Calu3 (cell line): ENCODE measurements at regions not wholly inside any gene's neighbourhood (a gene's known extent, or its start where the extent isn't known, plus 50 kb on each side); places are given as distances from the start of the nearest gene placed in this dataset.

Experiments
- BruUV-seq: library from RNA; stranded (reverse); fragments of 400-500 nt; replicated peaks from 2 replicates; lab custom pipeline; 2021; lab: Mats Ljungman, UMichigan
- CTCF ChIA-PET: fragments of 300-600 bp; sonication (Branson Sonifier 250); formaldehyde crosslinking; loops from one replicate; lab custom pipeline; 2022; ENCODE audit warnings: antibody characterized with exemption; lab: Charles Lee
- DNase-seq: peaks from one replicate; pipeline ENCODE4 v3.0.0; 2022
- H3K27ac Mint-ChIP-seq: one replicate; pipeline ENCODE4 v1.8.0; 2022; ENCODE audit warnings: mixed read lengths; ENCODE audit not compliant: unreplicated experiment
- H3K27me3 Mint-ChIP-seq: one replicate; pipeline ENCODE4 v1.8.0; 2022; ENCODE audit warnings: mixed read lengths; ENCODE audit not compliant: unreplicated experiment
- H3K36me3 Mint-ChIP-seq: one replicate; pipeline ENCODE4 v1.8.0; 2022; ENCODE audit warnings: mild to moderate bottlenecking, moderate library complexity, mixed read lengths; ENCODE audit not compliant: insufficient read depth, unreplicated experiment
- H3K4me1 Mint-ChIP-seq: one replicate; pipeline ENCODE4 v1.8.0; 2022; ENCODE audit warnings: mild to moderate bottlenecking, low read depth, mixed read lengths; ENCODE audit not compliant: unreplicated experiment
- H3K4me3 Mint-ChIP-seq: one replicate; pipeline ENCODE4 v1.8.0; 2022; ENCODE audit warnings: mild to moderate bottlenecking, low read depth, moderate library complexity, mixed read lengths; ENCODE audit not compliant: unreplicated experiment
- H3K9me3 Mint-ChIP-seq: one replicate; pipeline ENCODE4 v1.8.0; 2022; ENCODE audit warnings: low read depth, mixed read lengths; ENCODE audit not compliant: unreplicated experiment
- intact Hi-C: fragments of 100-400 bp; cut with micrococcal nuclease; formaldehyde crosslinking; loops from one replicate; pipeline ENCODE4 v1.10.0; 2022; ENCODE audit not compliant: unreplicated experiment
- TF ChIP-seq, protein P1 (sequence below): fragments of 200-600 bp; IDR thresholded peaks from one replicate; pipeline ENCODE4 v1.8.0; 2022; ENCODE audit warnings: antibody characterized with exemption; ENCODE audit not compliant: unreplicated experiment

DNA sequence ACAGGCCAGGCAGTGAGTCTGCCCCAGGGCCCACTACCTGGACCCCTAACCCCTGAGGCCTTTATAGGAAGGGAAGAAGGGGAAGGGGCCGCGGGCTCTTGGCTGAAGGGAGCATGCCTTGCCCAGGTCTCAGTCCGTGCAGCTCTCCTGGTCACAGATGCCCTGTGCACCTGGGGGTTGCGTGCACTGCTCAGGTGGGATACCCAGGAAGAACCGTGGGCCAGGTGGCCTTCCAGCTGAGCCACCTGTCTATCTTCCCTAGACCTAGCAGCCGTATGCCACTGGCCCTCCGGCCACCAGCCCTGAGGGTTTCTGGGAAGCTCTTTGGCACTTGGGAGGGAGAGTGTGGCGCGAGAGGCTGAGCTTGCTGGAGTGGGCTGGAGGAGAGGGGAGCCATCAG lies 1178.6 kb downstream of the BRD1 start:
- H3K4me3 Mint-ChIP-seq: no peak overlapping the region
- DNase-seq: no peak
- TF ChIP-seq, protein P1, sequence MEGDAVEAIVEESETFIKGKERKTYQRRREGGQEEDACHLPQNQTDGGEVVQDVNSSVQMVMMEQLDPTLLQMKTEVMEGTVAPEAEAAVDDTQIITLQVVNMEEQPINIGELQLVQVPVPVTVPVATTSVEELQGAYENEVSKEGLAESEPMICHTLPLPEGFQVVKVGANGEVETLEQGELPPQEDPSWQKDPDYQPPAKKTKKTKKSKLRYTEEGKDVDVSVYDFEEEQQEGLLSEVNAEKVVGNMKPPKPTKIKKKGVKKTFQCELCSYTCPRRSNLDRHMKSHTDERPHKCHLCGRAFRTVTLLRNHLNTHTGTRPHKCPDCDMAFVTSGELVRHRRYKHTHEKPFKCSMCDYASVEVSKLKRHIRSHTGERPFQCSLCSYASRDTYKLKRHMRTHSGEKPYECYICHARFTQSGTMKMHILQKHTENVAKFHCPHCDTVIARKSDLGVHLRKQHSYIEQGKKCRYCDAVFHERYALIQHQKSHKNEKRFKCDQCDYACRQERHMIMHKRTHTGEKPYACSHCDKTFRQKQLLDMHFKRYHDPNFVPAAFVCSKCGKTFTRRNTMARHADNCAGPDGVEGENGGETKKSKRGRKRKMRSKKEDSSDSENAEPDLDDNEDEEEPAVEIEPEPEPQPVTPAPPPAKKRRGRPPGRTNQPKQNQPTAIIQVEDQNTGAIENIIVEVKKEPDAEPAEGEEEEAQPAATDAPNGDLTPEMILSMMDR: no peak
- CTCF ChIA-PET: no interaction called here
- H3K27me3 Mint-ChIP-seq: no peaks in the 10 kb centered on the region
- no peaks in the 10 kb centered on the region for H3K36me3 Mint-ChIP-seq
- H3K9me3 Mint-ChIP-seq: no peaks in the 10 kb centered on the region
- no peak overlapping the region for H3K27ac Mint-ChIP-seq
- intact Hi-C loops: no loop called here
- no peaks in the 10 kb centered on the region for H3K4me1 Mint-ChIP-seq
- BruUV-seq: no TSS peak

DNA sequence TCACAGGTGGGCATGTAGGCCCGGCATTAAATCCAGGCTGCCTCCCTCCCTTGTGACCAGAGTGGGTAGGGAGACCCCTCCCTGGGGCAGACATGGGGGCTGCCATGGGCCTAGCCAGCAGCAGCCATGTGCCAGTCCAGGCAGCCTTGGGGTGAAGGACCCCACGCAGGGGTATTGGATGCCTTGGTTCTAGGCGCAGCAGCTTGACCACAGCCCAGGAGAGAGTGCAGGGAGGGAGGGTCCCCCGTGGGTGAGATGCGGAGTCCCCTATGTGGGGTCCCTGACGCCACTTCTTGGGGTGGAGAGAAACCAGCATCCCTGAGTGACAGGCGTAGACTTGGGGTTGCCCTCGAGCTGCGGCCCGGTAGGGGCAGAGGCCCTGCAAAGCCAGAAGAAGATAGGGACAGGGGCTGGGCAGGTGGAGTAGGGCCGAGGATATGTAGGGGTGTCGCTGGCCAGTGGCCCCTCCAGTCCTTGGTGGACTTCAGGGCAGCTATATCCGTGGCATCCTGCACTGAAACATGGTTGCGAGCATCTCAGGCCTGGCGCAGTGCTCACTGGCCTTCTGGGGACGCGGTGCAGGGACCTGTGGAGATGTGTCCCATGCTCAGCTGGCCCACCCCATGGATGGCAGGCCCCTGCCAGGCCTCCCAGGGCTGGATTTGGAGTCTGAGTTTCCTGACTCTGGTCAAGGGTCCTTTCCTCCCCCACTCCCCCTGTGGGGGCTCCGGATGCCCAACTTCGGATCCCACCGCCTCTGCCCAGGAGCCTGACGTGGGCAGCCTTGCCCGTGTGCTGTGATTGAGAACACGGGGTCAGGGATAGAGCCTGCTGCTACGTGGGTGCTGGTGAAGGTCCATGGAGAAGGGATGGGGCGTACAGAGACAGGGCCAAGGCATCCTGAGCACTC lies 1179.8 kb downstream of the BRD1 start:
- CTCF ChIA-PET: interaction anchor here (0.7 kb wide), 1 partner anchor 306 kb away, joined by 3 read pairs; no protein-coding TSS in a partner anchor
- Mint-ChIP-seq H3K4me1 (no peaks in the 10 kb centered on the region), H3K4me3 (no peak overlapping the region), H3K27me3 (no peaks in the 10 kb centered on the region), H3K9me3 (no peaks in the 10 kb centered on the region), H3K36me3 (no peaks in the 10 kb centered on the region), H3K27ac (no peak overlapping the region)
- TF ChIP-seq, protein P1: no peak
- DNase-seq: no peak
- intact Hi-C loops: no loop called here
- BruUV-seq: no TSS peak

DNA sequence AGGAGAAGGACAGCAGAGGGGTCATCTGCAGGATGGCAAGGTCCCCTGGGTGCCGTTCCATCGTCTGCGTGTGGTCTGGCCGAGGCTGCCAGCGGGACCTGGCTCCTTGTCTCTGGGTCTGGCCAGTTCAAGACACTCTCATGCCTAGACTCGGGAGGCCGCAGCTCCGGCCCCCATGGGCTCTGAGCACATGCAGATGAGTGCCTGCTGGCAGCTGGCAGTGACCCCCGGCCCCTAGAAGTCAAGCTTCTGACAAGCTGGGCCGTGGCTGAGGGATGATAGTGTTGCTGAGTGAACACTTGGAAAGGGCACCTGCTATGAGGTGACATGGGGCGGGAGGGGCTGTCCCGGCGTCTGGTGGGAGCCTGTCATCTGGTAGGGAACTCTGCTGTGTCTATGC lies 1180.6 kb downstream of the BRD1 start:
- intact Hi-C loops: no loop called here
- CTCF ChIA-PET: no interaction called here
- H3K9me3 Mint-ChIP-seq: no peaks in the 10 kb centered on the region
- H3K4me3 Mint-ChIP-seq: no peak overlapping the region
- BruUV-seq: no TSS peak
- TF ChIP-seq, protein P1: no peak
- DNase-seq: no peak
- no peaks in the 10 kb centered on the region for H3K4me1 Mint-ChIP-seq
- no peaks in the 10 kb centered on the region for H3K27me3 Mint-ChIP-seq
- no peaks in the 10 kb centered on the region for H3K36me3 Mint-ChIP-seq
- H3K27ac Mint-ChIP-seq: no peak overlapping the region

DNA sequence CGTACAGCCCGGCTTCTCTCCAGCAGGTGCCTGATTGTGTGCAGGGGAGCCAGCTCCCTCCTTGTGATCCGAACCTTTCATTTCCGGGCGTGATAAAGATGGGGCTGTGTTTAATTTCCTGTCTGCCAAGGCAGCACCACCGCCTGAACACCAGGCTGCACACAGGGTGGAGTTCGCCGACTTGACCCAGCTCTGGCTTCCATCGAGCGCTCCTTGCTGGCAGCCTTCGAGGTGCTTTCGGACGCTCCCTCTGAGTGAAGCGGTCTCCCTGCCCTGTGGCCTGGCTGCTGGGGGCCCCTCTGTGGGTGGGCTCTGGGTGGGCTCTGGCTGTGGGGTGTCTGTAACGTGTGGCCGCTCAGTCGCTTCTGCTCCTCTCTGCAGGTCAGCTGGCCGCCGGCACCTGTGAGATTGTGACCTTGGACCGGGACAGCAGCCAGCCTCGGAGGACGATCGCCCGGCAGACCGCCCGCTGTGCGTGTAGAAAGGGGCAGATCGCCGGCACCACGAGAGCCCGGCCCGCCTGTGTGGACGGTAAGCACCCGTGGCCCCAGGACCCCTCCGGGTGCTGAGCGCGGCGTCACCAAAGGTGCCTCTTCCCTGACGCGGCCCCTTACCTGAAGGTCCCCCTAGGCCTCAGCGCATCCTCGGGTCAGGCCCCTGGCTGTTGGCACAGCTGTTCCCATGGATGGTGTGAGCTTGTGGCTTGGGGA lies 1181.3 kb downstream of the BRD1 start:
- H3K27me3 Mint-ChIP-seq: no peaks in the 10 kb centered on the region
- no peak for DNase-seq
- no peaks in the 10 kb centered on the region for H3K4me1 Mint-ChIP-seq
- no peaks in the 10 kb centered on the region for H3K36me3 Mint-ChIP-seq
- H3K9me3 Mint-ChIP-seq: peaks cover 2% of the 10 kb centered on the region
- CTCF ChIA-PET: no interaction called here
- TF ChIP-seq, protein P1: no peak
- H3K27ac Mint-ChIP-seq: no peak overlapping the region
- H3K4me3 Mint-ChIP-seq: no peak overlapping the region
- intact Hi-C loops: no loop called here
- no TSS peak for BruUV-seq
